ENCODE measurements at regions not wholly inside any gene's neighbourhood (a gene's known extent, or its start where the extent isn't known, plus 50 kb on each side); places are given as distances from the start of the nearest gene placed in this dataset.

- no peak overlapping the region for H3K4me3 Mint-ChIP-seq (ENCODE audit: low read depth)
- no peaks in the 10 kb centered on the region for H3K9me3 Mint-ChIP-seq (ENCODE audit: low read depth)
- TF ChIP-seq CTCF (IDR thresholded peaks at IDR 0.05; ENCODE audit: unreplicated experiment) = no peak
- H3K4me1 Mint-ChIP-seq (ENCODE audit: low read depth) = peaks cover 1% of the 10 kb centered on the region
- no peaks in the 10 kb centered on the region for H3K36me3 Mint-ChIP-seq (ENCODE audit: insufficient read depth)
- peaks cover 4% of the 10 kb centered on the region for H3K27me3 Mint-ChIP-seq
- no peak for DNase-seq (ENCODE audit: low spot score, unreplicated experiment)
- H3K27ac Mint-ChIP-seq = no peak overlapping the region
Measured at GRCh38 chr5:142432369-142432863, 107.6 kb upstream of the SPRY4 start.

DNA sequence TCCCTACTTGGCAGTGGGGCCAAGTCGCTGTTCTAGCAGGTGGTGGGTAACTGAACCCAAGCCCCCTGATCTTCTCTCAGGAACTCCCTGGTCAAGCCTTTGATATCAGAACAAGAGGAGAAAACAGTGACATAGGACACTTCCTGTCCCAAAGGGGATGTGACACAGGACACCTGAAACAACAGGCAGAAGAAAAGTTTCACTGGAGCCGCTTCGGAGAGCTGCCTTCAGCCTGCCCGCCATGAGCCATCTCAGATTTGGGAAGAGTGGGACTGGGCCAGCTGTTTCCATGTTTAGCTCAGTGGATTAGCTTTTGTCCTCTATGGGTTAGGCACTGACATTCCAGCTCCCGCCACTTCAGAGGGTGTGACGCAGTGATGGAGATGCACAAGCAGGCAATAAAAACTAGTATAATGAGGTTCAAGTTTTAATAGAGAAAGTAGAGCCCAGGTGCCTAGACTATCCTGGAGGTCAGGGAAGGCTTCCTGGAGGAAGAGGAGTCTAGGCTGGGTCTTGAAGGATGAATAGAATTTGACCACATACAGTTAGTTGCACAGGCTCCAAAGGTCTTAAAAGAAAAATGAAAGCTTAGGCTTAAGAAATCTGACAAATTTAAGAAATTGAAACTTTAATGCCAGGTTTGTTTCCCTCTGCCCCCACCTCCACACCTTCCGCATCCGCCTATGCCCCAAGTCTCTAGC, 104.1 kb upstream of the SPRY4 start:
- H3K27ac Mint-ChIP-seq = no peak overlapping the region
- no peaks in the 10 kb centered on the region for H3K36me3 Mint-ChIP-seq (ENCODE audit: insufficient read depth)
- DNase-seq (ENCODE audit: low spot score, unreplicated experiment) = no peak
- TF ChIP-seq CTCF (IDR thresholded peaks at IDR 0.05; ENCODE audit: unreplicated experiment) = no peak
- no peak overlapping the region for H3K4me3 Mint-ChIP-seq (ENCODE audit: low read depth)
- H3K4me1 Mint-ChIP-seq (ENCODE audit: low read depth) = peaks cover 1% of the 10 kb centered on the region
- no peaks in the 10 kb centered on the region for H3K9me3 Mint-ChIP-seq (ENCODE audit: low read depth)
- no peaks in the 10 kb centered on the region for H3K27me3 Mint-ChIP-seq

- H3K27me3 Mint-ChIP-seq = no peaks in the 10 kb centered on the region
- H3K36me3 Mint-ChIP-seq (ENCODE audit: insufficient read depth) = no peaks in the 10 kb centered on the region
- no peak overlapping the region for H3K4me3 Mint-ChIP-seq (ENCODE audit: low read depth)
- no peaks in the 10 kb centered on the region for H3K4me1 Mint-ChIP-seq (ENCODE audit: low read depth)
- H3K27ac Mint-ChIP-seq = no peak overlapping the region
- no peaks in the 10 kb centered on the region for H3K9me3 Mint-ChIP-seq (ENCODE audit: low read depth)
- no peak for DNase-seq (ENCODE audit: low spot score, unreplicated experiment)
- TF ChIP-seq CTCF (IDR thresholded peaks at IDR 0.05; ENCODE audit: unreplicated experiment) = no peak
Measured at GRCh38 chr5:142428036-142428772, 103.4 kb upstream of the SPRY4 start.

- Mint-ChIP-seq H3K4me1 (ENCODE audit: low read depth) (no peaks in the 10 kb centered on the region), H3K9me3 (ENCODE audit: low read depth) (no peaks in the 10 kb centered on the region), H3K4me3 (ENCODE audit: low read depth) (no peak overlapping the region), H3K36me3 (ENCODE audit: insufficient read depth) (no peaks in the 10 kb centered on the region), H3K27ac (no peak overlapping the region), H3K27me3 (no peaks in the 10 kb centered on the region)
- DNase-seq (ENCODE audit: low spot score, unreplicated experiment) = no peak
- no peak for TF ChIP-seq CTCF (IDR thresholded peaks at IDR 0.05; ENCODE audit: unreplicated experiment)
Measured at GRCh38 chr5:142427529-142427928, 102.7 kb upstream of the SPRY4 start.

DNA sequence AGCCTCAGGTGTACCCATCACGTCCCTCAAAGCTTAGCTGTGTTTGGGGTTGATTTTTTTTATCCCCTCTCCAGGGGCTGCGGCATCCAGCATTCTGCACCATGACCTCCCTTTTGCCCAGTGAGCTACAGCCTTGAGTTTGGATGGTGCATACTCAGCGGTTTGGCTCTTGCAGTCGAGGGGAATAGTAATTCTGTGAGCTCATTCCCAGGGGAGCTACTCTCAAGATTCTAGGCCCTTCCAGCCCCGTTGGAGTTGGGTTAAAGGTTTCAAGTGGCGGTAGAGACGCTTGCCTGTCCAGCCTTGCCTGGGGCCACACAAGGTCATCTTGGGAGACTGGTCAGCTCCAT, 102.2 kb upstream of the SPRY4 start:
- Mint-ChIP-seq H3K4me3 (ENCODE audit: low read depth) (no peak overlapping the region), H3K27ac (no peak overlapping the region), H3K9me3 (ENCODE audit: low read depth) (no peaks in the 10 kb centered on the region), H3K27me3 (no peaks in the 10 kb centered on the region), H3K36me3 (ENCODE audit: insufficient read depth) (no peaks in the 10 kb centered on the region), H3K4me1 (ENCODE audit: low read depth) (no peaks in the 10 kb centered on the region)
- no peak for TF ChIP-seq CTCF (IDR thresholded peaks at IDR 0.05; ENCODE audit: unreplicated experiment)
- DNase-seq (ENCODE audit: low spot score, unreplicated experiment) = no peak

All from progenitor cell of endocrine pancreas (in vitro differentiated cells).